ENCODE measurements at regions not wholly inside any gene's neighbourhood (a gene's known extent, or its start where the extent isn't known, plus 50 kb on each side); places are given as distances from the start of the nearest gene placed in this dataset.

DNA sequence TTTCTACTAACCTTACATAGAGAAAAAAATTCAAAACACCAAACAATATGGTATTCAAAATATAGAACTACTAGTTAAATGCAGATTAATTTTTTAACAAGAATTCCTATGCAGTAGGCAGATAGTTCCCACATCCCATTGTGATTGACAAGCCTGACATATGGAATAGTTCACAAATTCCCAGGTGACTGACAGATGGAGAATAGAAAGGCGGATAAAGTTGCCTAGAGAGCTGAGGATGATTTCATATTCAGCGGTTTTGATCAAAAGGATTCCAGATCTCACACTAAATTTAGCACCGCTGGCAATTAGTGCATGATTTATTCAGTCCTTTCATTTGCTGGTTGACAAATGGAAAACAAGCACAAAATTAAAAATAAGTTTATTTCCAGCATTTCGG lies 733.7 kb upstream of the POU3F3 start:
- TF ChIP-seq, protein P1, sequence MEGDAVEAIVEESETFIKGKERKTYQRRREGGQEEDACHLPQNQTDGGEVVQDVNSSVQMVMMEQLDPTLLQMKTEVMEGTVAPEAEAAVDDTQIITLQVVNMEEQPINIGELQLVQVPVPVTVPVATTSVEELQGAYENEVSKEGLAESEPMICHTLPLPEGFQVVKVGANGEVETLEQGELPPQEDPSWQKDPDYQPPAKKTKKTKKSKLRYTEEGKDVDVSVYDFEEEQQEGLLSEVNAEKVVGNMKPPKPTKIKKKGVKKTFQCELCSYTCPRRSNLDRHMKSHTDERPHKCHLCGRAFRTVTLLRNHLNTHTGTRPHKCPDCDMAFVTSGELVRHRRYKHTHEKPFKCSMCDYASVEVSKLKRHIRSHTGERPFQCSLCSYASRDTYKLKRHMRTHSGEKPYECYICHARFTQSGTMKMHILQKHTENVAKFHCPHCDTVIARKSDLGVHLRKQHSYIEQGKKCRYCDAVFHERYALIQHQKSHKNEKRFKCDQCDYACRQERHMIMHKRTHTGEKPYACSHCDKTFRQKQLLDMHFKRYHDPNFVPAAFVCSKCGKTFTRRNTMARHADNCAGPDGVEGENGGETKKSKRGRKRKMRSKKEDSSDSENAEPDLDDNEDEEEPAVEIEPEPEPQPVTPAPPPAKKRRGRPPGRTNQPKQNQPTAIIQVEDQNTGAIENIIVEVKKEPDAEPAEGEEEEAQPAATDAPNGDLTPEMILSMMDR (conservative IDR thresholded peaks at IDR 0.05 in 1 of 2, IDR thresholded peaks at IDR 0.05 in 1 of 2; ENCODE audit: extremely low read depth in 1 of 2, insufficient read depth in 1 of 2, low read depth in 1 of 2, low read length in 2 of 2): no peak
- TF ChIP-seq EZH2 (IDR thresholded peaks at IDR 0.05; ENCODE audit: borderline replicate concordance, low read length): no peak

Measured in mammary epithelial cell (primary cell).